Immature natural killer cell (primary cell): ENCODE measurements at regions not wholly inside any gene's neighbourhood (a gene's known extent, or its start where the extent isn't known, plus 50 kb on each side); places are given as distances from the start of the nearest gene placed in this dataset.
"Not testable (repeated sequence)": the region's sequence is repeated elsewhere in the genome, so short reads cannot be mapped to it uniquely, and the experiment has no call there.

Source experiments
- DNase-seq, 3 donors: peaks; one replicate each; pipeline ENCODE4 v3.0.0; 2022; ENCODE audit warnings: mixed read lengths in 1 of 3
- H3K27ac Mint-ChIP-seq, 6 donors: one replicate each; pipeline ENCODE4 v1.8.0; 2020; ENCODE audit warnings: mixed read lengths in 6 of 6, mild to moderate bottlenecking in 5 of 6, inconsistent platforms in 4 of 6, moderate library complexity in 3 of 6
- H3K27me3 Mint-ChIP-seq, 3 donors: one replicate each; pipeline ENCODE4 v1.8.0; 2020 to 2021; ENCODE audit warnings: low read depth in 3 of 3, mild to moderate bottlenecking in 3 of 3, mixed read lengths in 3 of 3, moderate library complexity in 3 of 3, inconsistent platforms in 1 of 3
- H3K36me3 Mint-ChIP-seq, 3 donors: one replicate each; pipeline ENCODE4 v1.8.0; 2020; ENCODE audit warnings: mixed read lengths in 3 of 3, inconsistent platforms in 2 of 3, mild to moderate bottlenecking in 2 of 3
- H3K4me1 Mint-ChIP-seq, 2 donors: one replicate each; pipeline ENCODE4 v1.8.0; 2020; ENCODE audit warnings: inconsistent platforms in 2 of 2, mild to moderate bottlenecking in 2 of 2, mixed read lengths in 2 of 2, moderate library complexity in 1 of 2
- H3K4me3 Mint-ChIP-seq, 5 donors: one replicate each; pipeline ENCODE4 v1.8.0; 2020; ENCODE audit warnings: mild to moderate bottlenecking in 5 of 5, mixed read lengths in 5 of 5, inconsistent platforms in 3 of 5, moderate library complexity in 3 of 5
- H3K9me3 Mint-ChIP-seq, 6 donors: one replicate each; pipeline ENCODE4 v1.8.0; 2020; ENCODE audit warnings: mild to moderate bottlenecking in 6 of 6, mixed read lengths in 6 of 6, inconsistent platforms in 4 of 6, moderate library complexity in 3 of 6

GRCh38 chrX:63160994-63161393, 190.1 kb downstream of the SPIN4 start:
- not testable (repeated sequence) for H3K36me3 Mint-ChIP-seq, H3K4me3 Mint-ChIP-seq, H3K27me3 Mint-ChIP-seq, H3K4me1 Mint-ChIP-seq, DNase-seq, H3K27ac Mint-ChIP-seq, H3K9me3 Mint-ChIP-seq

- H3K27me3 Mint-ChIP-seq, H3K36me3 Mint-ChIP-seq, H3K27ac Mint-ChIP-seq, DNase-seq, H3K9me3 Mint-ChIP-seq, H3K4me3 Mint-ChIP-seq, H3K4me1 Mint-ChIP-seq: not testable (repeated sequence)
Observed at GRCh38 chrX:63160340-63160739, 190.8 kb downstream of the SPIN4 start.

- H3K27me3 Mint-ChIP-seq, H3K4me3 Mint-ChIP-seq, H3K4me1 Mint-ChIP-seq, H3K36me3 Mint-ChIP-seq, H3K9me3 Mint-ChIP-seq, H3K27ac Mint-ChIP-seq, DNase-seq: not testable (repeated sequence)
Observed at GRCh38 chrX:63145526-63145925, 205.6 kb downstream of the SPIN4 start.

- H3K27me3 Mint-ChIP-seq, H3K9me3 Mint-ChIP-seq, DNase-seq, H3K36me3 Mint-ChIP-seq, H3K4me1 Mint-ChIP-seq, H3K4me3 Mint-ChIP-seq, H3K27ac Mint-ChIP-seq: not testable (repeated sequence)
Observed at GRCh38 chrX:63142588-63142987, 208.5 kb downstream of the SPIN4 start.

- not testable (repeated sequence) for H3K27me3 Mint-ChIP-seq, H3K4me1 Mint-ChIP-seq, H3K36me3 Mint-ChIP-seq, H3K9me3 Mint-ChIP-seq, H3K27ac Mint-ChIP-seq, H3K4me3 Mint-ChIP-seq, DNase-seq
Observed at GRCh38 chrX:63135859-63136258, 215.3 kb downstream of the SPIN4 start.

GRCh38 chrX:63128509-63128908, 222.6 kb downstream of the SPIN4 start:
- no peaks in the 10 kb centered on the region for H3K4me1 Mint-ChIP-seq
- peaks cover 0 to 2% (median 1%) of the 10 kb centered on the region in 3 donors for H3K27me3 Mint-ChIP-seq
- DNase-seq: no peak
- H3K36me3 Mint-ChIP-seq: no peaks in the 10 kb centered on the region
- H3K4me3 Mint-ChIP-seq: no peak overlapping the region
- peaks cover 0 to 2% (median 0%) of the 10 kb centered on the region in 6 donors for H3K9me3 Mint-ChIP-seq
- H3K27ac Mint-ChIP-seq: no peak overlapping the region

- Mint-ChIP-seq H3K4me3 (no peak overlapping the region), H3K27ac (no peak overlapping the region), H3K27me3 (peaks cover 0 to 3% (median 0%) of the 10 kb centered on the region in 3 donors), H3K9me3 (peaks cover 0 to 13% (median 0%) of the 10 kb centered on the region in 6 donors), H3K36me3 (no peaks in the 10 kb centered on the region), H3K4me1 (no peaks in the 10 kb centered on the region)
- no peak for DNase-seq
Observed at GRCh38 chrX:63115196-63115595, 235.9 kb downstream of the SPIN4 start.

- no peak for DNase-seq
- Mint-ChIP-seq H3K36me3 (no peaks in the 10 kb centered on the region), H3K27me3 (peaks cover 0 to 11% (median 6%) of the 10 kb centered on the region in 3 donors), H3K27ac (no peak overlapping the region), H3K9me3 (peaks cover 0 to 12% (median 0%) of the 10 kb centered on the region in 6 donors), H3K4me3 (no peak overlapping the region), H3K4me1 (no peaks in the 10 kb centered on the region)
Observed at GRCh38 chrX:63101879-63102620, 249.1 kb downstream of the SPIN4 start.

GRCh38 chrX:63058204-63058603, 292.9 kb downstream of the SPIN4 start:
- Mint-ChIP-seq H3K27ac (no peak overlapping the region), H3K4me1 (no peaks in the 10 kb centered on the region), H3K4me3 (no peak overlapping the region), H3K27me3 (peaks cover 0 to 15% (median 2%) of the 10 kb centered on the region in 3 donors), H3K36me3 (no peaks in the 10 kb centered on the region), H3K9me3 (peaks cover 0 to 4% (median 0%) of the 10 kb centered on the region in 6 donors)
- DNase-seq: no peak

GRCh38 chrX:63050225-63050624, 300.9 kb downstream of the SPIN4 start:
- H3K4me3 Mint-ChIP-seq: no peak overlapping the region
- H3K36me3 Mint-ChIP-seq: no peaks in the 10 kb centered on the region
- DNase-seq: no peak
- H3K27ac Mint-ChIP-seq: no peak overlapping the region
- H3K4me1 Mint-ChIP-seq: no peaks in the 10 kb centered on the region
- H3K9me3 Mint-ChIP-seq: peaks cover 0 to 6% (median 0%) of the 10 kb centered on the region in 6 donors
- H3K27me3 Mint-ChIP-seq: peaks cover 0 to 9% (median 6%) of the 10 kb centered on the region in 3 donors

GRCh38 chrX:63032811-63033210, 318.3 kb downstream of the SPIN4 start:
- H3K36me3 Mint-ChIP-seq: no peaks in the 10 kb centered on the region
- H3K27me3 Mint-ChIP-seq: peaks cover 0 to 7% (median 2%) of the 10 kb centered on the region in 3 donors
- no peak for DNase-seq
- H3K27ac Mint-ChIP-seq: no peak overlapping the region
- H3K9me3 Mint-ChIP-seq: peaks cover 0 to 11% (median 5%) of the 10 kb centered on the region in 6 donors
- no peaks in the 10 kb centered on the region for H3K4me1 Mint-ChIP-seq
- H3K4me3 Mint-ChIP-seq: no peak overlapping the region

- Mint-ChIP-seq H3K9me3 (peaks cover 0 to 10% (median 4%) of the 10 kb centered on the region in 6 donors), H3K4me1 (no peaks in the 10 kb centered on the region), H3K4me3 (no peak overlapping the region), H3K27ac (no peak overlapping the region), H3K36me3 (no peaks in the 10 kb centered on the region), H3K27me3 (peaks cover 0 to 4% (median 2%) of the 10 kb centered on the region in 3 donors)
- DNase-seq: no peak
Observed at GRCh38 chrX:63013549-63013948, 337.6 kb downstream of the SPIN4 start.

GRCh38 chrX:63012574-63012973, 338.6 kb downstream of the SPIN4 start:
- Mint-ChIP-seq H3K4me1 (no peaks in the 10 kb centered on the region), H3K4me3 (no peak overlapping the region), H3K9me3 (peaks cover 0 to 10% (median 4%) of the 10 kb centered on the region in 6 donors), H3K27me3 (peaks cover 0 to 4% (median 2%) of the 10 kb centered on the region in 3 donors), H3K27ac (no peak overlapping the region), H3K36me3 (no peaks in the 10 kb centered on the region)
- DNase-seq: no peak

GRCh38 chrX:63000196-63000595, 350.9 kb downstream of the SPIN4 start:
- H3K36me3 Mint-ChIP-seq: not testable (repeated sequence)

More at GRCh38 chrX:63000196-63000595, 350.9 kb downstream of the SPIN4 start:
- not testable (repeated sequence) for H3K27me3 Mint-ChIP-seq, H3K4me3 Mint-ChIP-seq, H3K4me1 Mint-ChIP-seq, DNase-seq, H3K27ac Mint-ChIP-seq
- peaks cover 0 to 12% (median under 1%) of the 10 kb centered on the region in 6 donors for H3K9me3 Mint-ChIP-seq
